ENCODE measurements at regions not wholly inside any gene's neighbourhood (a gene's known extent, or its start where the extent isn't known, plus 50 kb on each side); places are given as distances from the start of the nearest gene placed in this dataset.

GRCh38 chr3:3340526-3340925 is 161.0 kb upstream of the CRBN start:
- Histone ChIP-seq H3K9me3 (no peaks in the 10 kb centered on the region), H3K36me3 (no peaks in the 10 kb centered on the region), H3K4me1 (no peaks in the 10 kb centered on the region), H3K27ac (no peak overlapping the region), H3K27me3 (no peaks in the 10 kb centered on the region), H3K4me3 (no peak overlapping the region)
- intact Hi-C loops (cut with DNase I; ENCODE audit: low total_unique reads) = no loop called here
- TF ChIP-seq POLR2A (IDR thresholded peaks at IDR 0.05) (no peak), CTCF (IDR thresholded peaks at IDR 0.05) (no peak)
- no peak for DNase-seq

GRCh38 chr3:3335903-3336302 is 156.4 kb upstream of the CRBN start:
- H3K27ac ChIP-seq = no peak overlapping the region
- intact Hi-C loops (cut with DNase I; ENCODE audit: low total_unique reads) = no loop called here
- no peaks in the 10 kb centered on the region for H3K4me1 ChIP-seq
- TF ChIP-seq POLR2A (IDR thresholded peaks at IDR 0.05) (no peak), CTCF (IDR thresholded peaks at IDR 0.05) (no peak)
- no peaks in the 10 kb centered on the region for H3K9me3 ChIP-seq
- no peak for DNase-seq
- H3K36me3 ChIP-seq = no peaks in the 10 kb centered on the region
- no peaks in the 10 kb centered on the region for H3K27me3 ChIP-seq
- H3K4me3 ChIP-seq = no peak overlapping the region

DNA sequence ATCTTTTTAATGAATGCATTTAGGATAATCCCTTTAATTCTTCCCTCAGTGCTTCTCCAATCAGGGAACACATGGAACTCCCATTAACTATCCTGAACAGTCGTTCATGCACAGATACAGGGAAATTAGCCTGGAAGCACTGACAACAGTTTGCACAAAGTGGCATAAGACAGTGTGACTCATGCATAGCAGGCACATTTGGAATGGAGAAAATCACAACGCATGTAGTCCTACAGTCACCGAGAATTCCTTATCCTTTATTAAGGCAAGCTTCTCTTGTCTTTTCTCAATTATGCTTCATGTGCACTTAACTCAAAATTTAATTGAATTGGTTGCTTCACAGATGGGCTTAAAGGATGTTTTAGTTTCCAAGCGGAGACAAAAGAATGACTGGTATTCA is 155.0 kb upstream of the CRBN start:
- intact Hi-C loops (cut with DNase I; ENCODE audit: low total_unique reads) = no loop called here
- TF ChIP-seq POLR2A (IDR thresholded peaks at IDR 0.05) = no peak
- TF ChIP-seq CTCF (IDR thresholded peaks at IDR 0.05) = no peak
- Histone ChIP-seq H3K4me3 (no peak overlapping the region), H3K27me3 (no peaks in the 10 kb centered on the region), H3K27ac (no peak overlapping the region), H3K36me3 (no peaks in the 10 kb centered on the region), H3K4me1 (no peaks in the 10 kb centered on the region), H3K9me3 (no peaks in the 10 kb centered on the region)
- DNase-seq = no peak

DNA sequence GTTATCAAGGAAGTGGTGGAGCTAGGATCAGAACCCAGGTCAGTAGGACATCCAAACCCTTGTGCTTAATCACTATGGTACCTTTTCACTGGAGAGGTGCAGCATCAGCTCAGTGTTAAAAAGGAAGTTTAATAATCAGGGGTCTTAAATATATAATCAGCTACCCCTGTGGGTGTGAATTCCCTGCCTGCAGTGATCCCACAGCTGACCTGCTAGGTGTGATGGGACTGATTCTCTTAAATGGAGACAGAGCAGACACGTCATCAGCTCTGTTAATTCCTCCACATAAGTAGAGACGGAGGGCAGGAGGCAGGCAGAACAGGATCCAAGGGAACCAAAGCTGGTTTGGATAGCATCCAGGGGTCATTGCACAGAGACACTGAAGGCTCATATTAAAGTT is 154.1 kb upstream of the CRBN start:
- Histone ChIP-seq H3K4me3 (no peak overlapping the region), H3K27me3 (no peaks in the 10 kb centered on the region), H3K27ac (no peak overlapping the region), H3K4me1 (no peaks in the 10 kb centered on the region), H3K36me3 (no peaks in the 10 kb centered on the region), H3K9me3 (no peaks in the 10 kb centered on the region)
- intact Hi-C loops (cut with DNase I; ENCODE audit: low total_unique reads) = no loop called here
- DNase-seq = no peak
- TF ChIP-seq POLR2A (IDR thresholded peaks at IDR 0.05) (no peak), CTCF (IDR thresholded peaks at IDR 0.05) (no peak)

DNA sequence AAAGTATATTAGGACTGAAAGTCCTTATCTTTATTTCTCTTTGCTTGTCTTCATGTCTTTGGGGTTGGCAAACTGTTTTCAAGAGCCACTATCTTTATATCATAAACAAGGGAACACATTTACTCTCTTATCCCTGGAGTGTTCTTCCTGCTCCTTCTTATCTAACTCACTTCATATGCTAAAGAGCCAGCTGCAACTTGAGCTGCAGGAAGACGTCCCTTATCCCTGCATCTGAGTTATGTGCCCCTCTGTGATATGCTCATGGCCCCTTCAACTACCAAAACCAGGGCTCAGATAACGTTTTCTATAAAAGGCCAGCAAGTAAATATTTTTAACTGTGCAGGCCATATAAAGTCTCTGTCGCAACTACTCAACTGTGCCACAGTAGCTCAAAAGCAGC is 137.0 kb upstream of the CRBN start:
- intact Hi-C loops (cut with DNase I; ENCODE audit: low total_unique reads) = no loop called here
- Histone ChIP-seq H3K36me3 (no peaks in the 10 kb centered on the region), H3K27me3 (no peaks in the 10 kb centered on the region), H3K4me1 (no peaks in the 10 kb centered on the region), H3K27ac (no peak overlapping the region), H3K4me3 (no peak overlapping the region), H3K9me3 (no peaks in the 10 kb centered on the region)
- no peak for TF ChIP-seq CTCF (IDR thresholded peaks at IDR 0.05)
- no peak for TF ChIP-seq POLR2A (IDR thresholded peaks at IDR 0.05)
- DNase-seq = no peak

All from uterus (tissue), 3 donors.